Stimulated activated CD8-positive, alpha-beta memory T cell treated with anti-CD3 and anti-CD28 coated beads, Interleukin-15, amount 100 ng/mL, for 4 hours (primary cell): ENCODE measurements at regions not wholly inside any gene's neighbourhood (a gene's known extent, or its start where the extent isn't known, plus 50 kb on each side); places are given as distances from the start of the nearest gene placed in this dataset.
"Not testable (repeated sequence)": the region's sequence is repeated elsewhere in the genome, so short reads cannot be mapped to it uniquely, and the experiment has no call there.

ENCODE experiments used
- DNase-seq, 2 donors: peaks; one replicate each; pipeline ENCODE4 v3.0.0-alpha.2; 2020; ENCODE audit warnings: low read depth in 2 of 2

GRCh38 chr1:29396438-29397255 lies 160.3 kb downstream of the PTPRU start:
- no peak for DNase-seq

DNA sequence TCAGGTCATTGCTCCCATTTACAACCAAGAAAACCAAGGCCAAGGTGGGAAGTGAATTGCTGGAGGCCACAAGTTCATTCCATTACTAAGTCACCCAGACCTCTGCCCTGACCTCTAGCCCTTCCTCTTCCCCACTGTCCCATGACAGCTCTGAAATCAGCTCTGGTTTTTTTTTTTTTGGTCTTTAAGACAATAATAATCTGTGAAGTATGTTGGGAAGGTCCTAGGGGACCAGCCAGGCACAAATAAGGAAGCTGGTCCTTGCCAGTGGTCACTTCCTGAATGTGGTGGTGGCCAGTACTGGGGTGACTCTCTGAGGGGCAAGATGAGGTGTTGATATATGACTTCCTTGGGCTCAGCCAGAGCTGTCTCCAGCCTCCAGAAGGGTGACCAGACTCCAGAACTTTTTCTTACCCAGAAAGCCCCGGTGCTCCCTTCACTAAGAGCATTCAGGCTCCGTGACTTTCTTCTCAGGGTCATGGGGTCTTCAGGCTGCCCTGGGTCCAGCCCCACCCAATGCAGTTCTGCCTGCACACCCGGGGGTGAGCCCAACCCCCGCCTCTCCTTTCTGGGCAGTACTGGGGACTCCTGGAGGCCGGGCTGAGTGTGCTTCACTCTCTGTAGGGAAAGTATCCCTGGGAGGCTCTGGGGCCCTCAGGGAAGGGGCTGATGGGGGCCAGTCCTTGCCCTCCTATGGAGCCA lies 159.6 kb downstream of the PTPRU start:
- DNase-seq: no peak

DNA sequence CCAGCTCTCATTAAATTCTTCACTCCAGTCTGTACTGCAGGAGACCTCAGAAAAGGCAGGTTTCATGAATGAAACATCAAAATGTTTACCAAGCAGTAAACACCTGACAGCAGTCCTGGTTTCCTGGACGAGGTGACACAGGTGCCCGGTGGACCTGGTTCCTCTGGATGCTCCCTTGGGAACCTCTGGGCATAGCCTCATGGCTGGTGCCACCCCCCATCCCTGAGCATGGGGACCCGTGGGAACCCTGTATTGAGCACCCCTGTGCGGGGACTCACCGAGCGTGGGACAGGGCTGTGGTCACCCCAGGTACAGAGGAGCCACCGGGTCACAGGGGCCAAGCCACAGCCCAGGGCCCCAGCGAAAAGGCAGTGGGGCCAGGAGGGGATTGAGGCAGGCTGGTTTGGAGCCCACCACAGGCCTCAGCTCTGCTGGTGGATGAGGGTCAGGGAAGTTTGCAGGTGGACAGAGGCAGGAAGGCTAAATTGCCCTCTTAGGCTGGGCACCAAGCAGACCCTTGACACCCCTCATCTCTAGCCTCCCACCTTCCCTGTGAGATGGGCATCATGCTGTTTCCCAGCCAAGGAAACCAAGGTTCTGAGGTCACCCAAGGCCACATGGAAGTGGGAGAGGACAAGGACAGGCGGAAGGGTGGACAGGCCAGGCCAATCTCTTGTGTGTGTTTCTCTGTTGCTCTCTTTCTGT lies 158.4 kb downstream of the PTPRU start:
- no peak for DNase-seq

- no peak for DNase-seq
These were observed 157.1 kb downstream of the PTPRU start for GRCh38 chr1:29393451-29393826.

DNA sequence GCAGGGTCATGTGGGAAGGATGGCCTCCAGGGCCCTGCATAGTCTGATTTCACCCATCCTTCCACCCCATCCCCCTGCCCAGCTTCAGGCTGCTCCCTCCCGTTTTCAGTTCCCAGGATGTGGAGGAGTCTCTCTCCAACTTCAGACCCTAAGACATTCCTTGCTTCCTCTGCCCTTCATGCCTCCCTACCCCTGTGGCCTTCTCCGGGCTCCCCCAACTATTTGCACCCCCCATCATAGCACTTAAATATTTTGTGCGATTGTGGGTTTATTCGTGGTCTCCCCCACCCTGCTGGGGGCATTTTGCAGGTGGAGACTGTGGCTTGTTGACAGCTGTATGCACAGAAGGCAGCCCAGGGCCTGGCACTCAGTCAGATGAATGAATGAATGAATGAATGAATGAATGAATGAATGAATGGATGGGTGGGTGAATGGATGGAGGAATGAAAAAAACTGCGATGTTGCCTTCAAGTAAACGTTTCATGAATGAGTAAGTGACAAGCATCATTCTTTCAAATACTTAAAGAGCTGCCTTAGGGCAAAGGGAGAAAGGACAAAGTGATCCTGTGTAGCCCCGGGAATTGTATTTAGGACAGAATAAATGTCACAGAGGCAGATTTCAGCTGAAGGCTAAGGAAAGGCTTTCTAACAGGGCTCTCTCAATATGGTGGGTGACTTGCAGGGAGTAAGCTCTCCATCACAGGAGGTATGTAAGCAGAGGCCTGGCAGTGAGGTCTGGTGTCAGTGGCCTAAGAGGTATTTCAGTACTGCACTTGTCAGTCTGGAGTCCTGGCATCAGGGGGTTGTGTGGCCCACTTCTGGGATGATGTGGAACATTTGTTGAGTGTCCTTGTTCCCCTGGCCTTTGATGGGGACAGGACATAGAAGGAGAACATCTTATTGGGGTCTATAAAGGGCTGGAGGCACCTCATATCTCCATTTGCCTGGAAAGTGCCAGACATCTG lies 156.4 kb downstream of the PTPRU start:
- DNase-seq: no peak

DNA sequence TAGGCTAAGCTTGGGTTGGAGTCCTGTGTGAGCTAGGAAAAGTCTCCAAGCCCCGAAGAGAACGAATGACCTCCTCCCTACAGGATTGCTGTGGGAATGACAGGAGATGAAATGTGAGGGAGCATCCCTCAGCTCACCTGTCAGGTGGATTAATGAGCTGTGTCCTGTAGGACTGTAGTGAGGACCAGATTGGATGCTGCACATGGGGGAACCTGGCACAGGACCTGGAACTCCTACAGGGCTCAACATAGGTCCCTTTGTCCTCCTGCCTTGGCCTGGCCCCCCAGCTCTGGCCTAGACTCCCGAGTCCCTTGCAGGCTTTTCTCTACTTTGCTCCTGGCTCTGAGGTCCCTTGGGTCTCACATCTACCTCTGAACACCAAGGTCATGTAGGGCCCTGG lies 155.7 kb downstream of the PTPRU start:
- DNase-seq: no peak

DNA sequence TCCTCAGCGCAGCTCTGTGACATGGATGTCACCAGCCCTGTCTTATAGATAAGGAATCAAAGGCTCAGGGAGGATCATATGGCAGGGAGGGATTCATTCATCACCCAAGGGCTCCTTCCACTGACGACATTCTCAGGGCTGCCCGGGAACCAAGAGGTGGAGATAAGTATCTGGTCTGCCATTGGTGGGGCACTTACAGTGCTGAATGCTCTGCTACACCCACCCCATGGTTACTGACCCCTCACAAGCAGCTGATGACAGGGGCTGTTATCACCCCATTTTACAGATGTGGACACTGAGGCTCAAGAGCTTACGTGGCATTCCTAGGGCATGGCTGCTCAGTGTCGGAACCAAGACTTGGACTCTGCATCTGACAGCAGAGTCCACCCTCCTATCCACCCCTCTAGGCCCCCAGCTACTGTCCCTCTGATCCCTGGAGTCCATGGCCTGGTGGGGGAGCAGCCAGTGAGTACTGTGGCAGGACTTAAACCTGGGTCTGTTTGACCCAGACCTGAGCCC lies 155.1 kb downstream of the PTPRU start:
- DNase-seq: no peak

DNA sequence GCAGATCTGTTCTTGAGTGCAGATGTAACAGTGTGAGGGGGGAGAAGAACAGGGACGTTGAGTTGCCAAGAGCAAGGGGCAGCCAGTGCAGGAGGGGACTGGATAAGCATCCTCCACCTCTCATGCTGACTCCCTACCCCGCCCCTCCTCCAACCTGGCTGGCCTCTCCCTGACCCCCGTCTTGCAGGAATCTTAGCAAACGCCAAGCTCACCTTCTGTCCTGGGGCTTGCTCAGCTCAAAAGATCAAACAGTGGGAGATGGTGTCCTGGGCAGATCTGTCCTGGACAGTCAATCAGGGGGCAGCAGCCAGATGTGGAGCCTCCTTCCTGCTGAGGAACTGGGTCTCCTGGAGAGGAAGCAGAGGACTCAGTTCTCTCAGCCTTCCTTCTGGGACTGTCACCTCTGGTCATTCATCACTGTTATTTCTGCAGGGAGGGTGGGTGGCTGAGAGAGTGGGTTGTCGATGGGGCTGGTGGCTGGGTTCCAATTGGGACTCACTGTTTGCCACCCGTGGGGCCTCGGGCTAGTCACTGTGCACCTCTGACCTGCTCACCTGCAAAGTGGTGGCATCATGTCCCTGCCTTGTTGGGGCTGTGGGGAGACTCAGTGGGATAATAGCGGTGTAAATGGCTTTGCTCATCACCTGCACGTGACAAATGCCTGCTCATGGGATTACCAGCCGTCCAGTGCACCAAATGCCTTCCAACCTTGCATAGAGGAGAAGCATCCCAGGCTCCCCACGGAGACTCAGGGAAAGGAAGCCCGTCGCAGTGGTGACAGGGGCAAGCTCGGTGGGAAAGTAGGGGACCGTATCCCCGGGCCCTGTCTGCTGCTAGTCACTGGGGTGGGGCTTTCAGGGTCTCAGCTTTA lies 154.4 kb downstream of the PTPRU start:
- DNase-seq: no peak

DNA sequence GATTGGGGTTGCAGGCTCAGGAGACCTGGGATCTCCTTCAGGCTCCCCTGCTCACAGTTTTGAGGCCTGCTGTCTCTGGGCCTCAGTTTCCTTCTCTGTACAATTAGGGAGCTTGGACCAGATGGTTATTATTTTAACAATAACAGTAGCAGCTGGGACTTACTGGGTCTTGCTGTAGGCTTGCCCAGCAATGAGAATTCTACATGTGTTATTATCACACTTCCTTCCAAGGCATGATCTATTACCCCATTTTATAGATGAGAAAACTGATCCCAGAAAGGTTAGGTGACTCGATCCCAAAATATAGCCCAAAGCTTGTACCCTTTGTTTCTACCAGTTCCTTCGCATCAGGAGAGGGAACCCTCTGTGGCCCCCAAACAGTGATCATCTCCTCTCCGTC lies 153.8 kb downstream of the PTPRU start:
- no peak for DNase-seq

- no peak for DNase-seq
These were observed 153.3 kb downstream of the PTPRU start for GRCh38 chr1:29389533-29390041.

DNA sequence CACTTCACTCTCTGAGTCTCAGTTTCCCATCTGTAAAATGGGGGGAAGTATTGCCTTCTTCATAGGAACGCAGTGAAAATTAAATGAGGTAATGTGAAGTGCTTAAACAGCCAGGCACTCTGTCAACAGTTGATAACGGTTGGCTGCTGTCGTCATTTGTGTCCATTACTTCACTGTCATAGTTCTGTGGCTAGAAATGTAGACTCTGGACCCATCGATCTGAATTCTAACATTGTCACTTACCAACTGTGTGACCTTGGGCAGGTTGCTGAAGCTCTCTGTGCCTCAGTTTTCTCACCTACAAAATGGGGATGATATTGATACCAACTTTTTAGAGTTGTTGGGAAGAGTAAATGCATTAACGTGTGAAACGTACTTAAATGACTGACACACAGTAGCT lies 152.6 kb downstream of the PTPRU start:
- no peak for DNase-seq

DNA sequence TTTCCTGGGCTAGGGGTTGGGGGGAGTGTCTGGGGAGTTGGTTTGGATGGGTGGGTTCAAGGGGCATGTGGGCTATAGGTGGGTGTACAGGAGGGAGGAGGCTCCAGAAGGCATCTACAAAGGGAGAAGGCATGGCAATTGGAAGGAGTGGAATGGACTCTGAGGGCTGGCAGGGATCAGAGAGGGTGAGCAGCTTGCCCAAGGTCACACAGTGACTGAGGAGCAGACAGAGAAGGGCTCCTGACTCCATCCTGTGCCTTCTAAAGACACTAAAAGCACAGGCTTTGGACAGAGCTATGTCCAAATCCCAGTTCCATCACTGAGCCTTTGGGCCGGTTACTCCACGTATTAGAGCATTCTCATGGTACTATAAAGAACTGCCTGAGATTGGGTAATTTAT lies 151.8 kb downstream of the PTPRU start:
- no peak for DNase-seq

DNA sequence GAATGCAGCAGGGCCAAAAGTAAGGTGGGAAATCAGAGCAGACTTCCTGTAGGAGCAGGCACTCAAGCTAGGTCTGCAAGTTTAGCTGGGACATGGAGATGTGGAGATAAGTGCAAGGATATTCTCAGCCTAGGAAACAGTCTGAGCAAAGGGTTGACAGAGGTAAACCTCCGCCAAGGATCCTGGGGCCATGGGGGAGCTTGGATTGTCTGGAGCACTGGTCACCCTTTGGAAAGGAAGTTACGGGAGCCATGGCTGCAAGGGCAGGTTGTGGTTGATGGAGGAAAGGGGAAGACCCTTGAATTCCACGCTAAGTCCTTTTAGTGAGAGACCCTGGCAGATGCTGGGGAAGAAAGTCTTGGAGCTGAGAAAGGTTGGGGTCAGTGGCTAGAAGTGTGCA lies 150.9 kb downstream of the PTPRU start:
- DNase-seq: no peak

- DNase-seq: not testable (repeated sequence)
These were observed 150.1 kb downstream of the PTPRU start for GRCh38 chr1:29386453-29386852.

DNA sequence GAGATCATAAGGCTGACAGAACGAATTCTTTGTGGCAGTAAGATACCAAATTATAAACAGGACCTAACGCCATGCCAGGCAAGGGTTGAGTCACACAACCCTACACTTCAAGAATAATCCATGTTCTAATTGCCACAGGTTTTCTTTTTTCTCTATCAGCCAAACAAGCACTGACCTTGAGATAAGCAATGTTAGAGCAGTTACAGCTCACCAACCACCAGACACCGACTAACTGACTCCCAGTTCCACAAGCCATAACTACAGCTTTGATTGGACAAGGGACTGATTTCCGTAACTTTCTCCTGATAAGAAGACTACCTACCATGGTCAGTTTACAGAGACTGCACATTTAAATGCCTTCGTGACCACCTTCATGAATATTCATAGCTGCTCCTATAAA lies 149.6 kb downstream of the PTPRU start:
- no peak for DNase-seq

GRCh38 chr1:29384496-29385015 lies 148.2 kb downstream of the PTPRU start:
- DNase-seq: no peak

GRCh38 chr1:29383746-29384371 lies 147.5 kb downstream of the PTPRU start:
- no peak for DNase-seq

DNA sequence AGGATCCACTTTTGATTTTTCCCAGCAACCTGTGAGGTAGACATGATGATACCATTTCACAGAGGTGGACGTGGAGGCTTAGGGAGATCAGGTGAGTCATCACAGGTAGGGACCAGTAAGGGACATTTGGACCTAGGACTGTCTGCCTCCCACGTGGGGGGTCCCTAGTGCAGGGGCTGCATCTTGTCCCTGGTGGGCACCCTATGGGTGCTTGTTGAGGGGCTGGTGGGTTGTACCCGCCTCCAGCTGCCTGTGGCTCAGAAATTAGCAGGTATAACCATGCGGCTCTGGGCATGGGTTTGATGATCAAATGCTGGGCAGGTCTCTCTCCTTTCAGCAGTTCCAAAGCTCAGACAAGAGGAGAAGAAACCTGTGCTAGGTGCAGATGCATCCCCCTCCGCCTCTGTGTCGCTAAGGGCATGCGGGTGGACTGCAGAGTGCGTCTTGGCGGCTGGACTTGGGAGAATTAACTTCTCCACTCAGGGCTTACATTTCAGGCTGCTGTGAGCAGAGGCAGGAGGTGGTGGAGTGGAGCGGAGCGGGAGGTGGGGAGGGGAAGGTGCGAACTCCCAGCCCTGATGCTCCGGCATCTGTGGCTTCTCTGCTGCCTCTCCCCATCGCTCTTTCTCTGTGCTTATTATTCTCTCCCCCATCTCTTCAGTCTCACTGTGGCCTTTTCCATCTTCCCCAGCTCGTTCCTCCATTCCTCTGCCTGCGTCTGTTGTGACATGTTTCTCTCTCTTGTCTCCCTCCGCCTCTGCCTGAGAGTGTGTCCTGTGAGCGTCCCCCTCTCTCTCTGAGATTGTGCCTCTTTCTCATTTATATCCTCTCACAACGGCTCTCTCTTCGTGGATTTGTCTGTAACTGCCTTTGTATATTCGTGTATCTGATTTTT lies 146.8 kb downstream of the PTPRU start:
- DNase-seq: no peak
